ENCODE measurements at regions not wholly inside any gene's neighbourhood (a gene's known extent, or its start where the extent isn't known, plus 50 kb on each side); places are given as distances from the start of the nearest gene placed in this dataset.

DNA sequence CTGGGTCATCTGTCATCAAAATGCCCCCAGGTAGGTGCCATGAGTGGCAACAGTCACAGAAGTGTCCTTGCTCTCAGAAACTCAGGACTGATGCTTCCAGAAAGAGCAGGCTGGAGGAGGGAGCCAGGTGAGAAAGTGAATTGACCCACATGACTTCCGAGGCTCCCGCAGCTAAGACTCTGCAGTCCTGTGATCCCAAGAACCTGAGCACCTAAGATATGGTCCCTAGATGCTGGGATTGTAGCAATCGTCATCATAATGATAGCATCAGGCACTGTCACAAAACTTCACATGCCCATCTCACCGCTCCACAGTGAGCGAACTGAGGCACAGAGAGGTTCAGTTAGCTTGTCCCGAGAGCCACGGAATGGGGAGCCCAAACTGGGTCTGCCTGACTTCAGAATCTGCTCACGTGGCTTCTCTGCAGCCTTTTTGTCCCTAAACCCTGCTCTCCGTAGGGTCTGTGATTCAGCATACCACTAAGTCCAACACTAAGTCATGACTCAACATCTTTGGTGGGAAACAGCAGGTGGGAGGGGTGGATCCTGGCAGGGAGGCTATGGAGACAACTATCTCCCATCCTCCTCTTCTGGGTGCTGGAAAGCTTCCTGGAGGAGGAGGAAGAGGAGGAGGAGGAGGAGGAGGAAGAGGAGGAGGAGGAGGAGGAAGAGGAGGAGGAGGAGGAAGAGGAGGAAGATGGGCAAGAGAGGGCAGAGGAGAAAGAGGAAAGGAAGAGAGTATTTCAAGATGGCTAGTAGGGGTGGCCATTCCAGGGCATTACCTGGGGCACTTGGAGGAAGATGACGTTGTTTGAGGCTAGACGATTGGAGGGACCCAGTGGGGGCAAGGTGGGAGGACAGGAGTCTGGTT, 55.5 kb upstream of the DLX4 start:
- H3K18ac ChIP-seq (ENCODE audit: extremely low read depth, low read length): peak overlapping the region; percentile 27; the same call in 1 of the 2 replicates
- TF ChIP-seq GTF2F1 (IDR thresholded peaks at IDR 0.05; ENCODE audit: borderline replicate concordance, low read depth, low read length) (no peak), BACH1 (IDR thresholded peaks at IDR 0.05; ENCODE audit: low read length) (peak; percentile 70; the same call in 1 of the 2 replicates), MAFK (IDR thresholded peaks at IDR 0.05; ENCODE audit: low read depth, low read length) (0 out of 2 replicates have a peak, but pooled peaks have one; percentile 3)
- H3K27me3 ChIP-seq (replicated peaks in 1 of 4; ENCODE audit: control insufficient read depth in 3 of 4, extremely low read depth in 1 of 4, insufficient read depth in 3 of 4, low read length in 3 of 4): peaks cover 12 to 59% (median 53%) of the 10 kb centered on the region in 4 experiments
- peak overlapping the region; percentile 82; the same call in 1 of the 2 replicates for H2AK5ac ChIP-seq (ENCODE audit: low read depth, low read length)
- ChIA-PET CTCF (ENCODE audit: partially characterized antibody) (interaction anchor here (1.1 to 10.0 kb wide), 9 partner anchors 8 to 83 kb away, joined by 3 to 156 read pairs (median 10); partner anchors contain the start of gene DLX3), POLR2A (ENCODE audit: partially characterized antibody) (no interaction called here)
- peak overlapping the region; percentile 85; the same call in 1 of the 2 replicates for H2BK15ac ChIP-seq (ENCODE audit: low read length)
- no peaks in the 10 kb centered on the region for H3K79me2 ChIP-seq (ENCODE audit: control insufficient read depth in 1 of 2, insufficient read depth in 2 of 2, low read length in 2 of 2)
- H3K14ac ChIP-seq (ENCODE audit: insufficient read length): no peak overlapping the region
- H3K9me3 ChIP-seq (ENCODE audit: insufficient read depth in 2 of 2, low read depth in 1 of 2, low read length in 1 of 2): no peaks in the 10 kb centered on the region
- peaks cover 2% of the 10 kb centered on the region; the same call in 1 of the 2 replicates for H3K23me2 ChIP-seq (ENCODE audit: low read depth, low read length)
- no peak overlapping the region for H3K27ac ChIP-seq (ENCODE audit: low read depth, low read length)
- no peak overlapping the region for H2BK120ac ChIP-seq (replicated peaks; ENCODE audit: low read depth, low read length)
- no peak for DNase-seq (ENCODE audit: low read depth in 1 of 2, low spot score in 2 of 2)
- no peak overlapping the region for H2AFZ ChIP-seq (ENCODE audit: low read length)
- no peak overlapping the region for H2BK5ac ChIP-seq (ENCODE audit: low read depth, low read length)
- H4K5ac ChIP-seq (ENCODE audit: insufficient read length, low read depth, low read length): no peak overlapping the region
- peak overlapping the region; percentile 29; the same call in 1 of the 2 replicates for H2BK20ac ChIP-seq (ENCODE audit: low read length)
- no peak overlapping the region; a peak in 1 of 7 replicates for H3K9ac ChIP-seq (replicated peaks in 1 of 4; ENCODE audit: extremely low read depth in 1 of 4, low read depth in 3 of 4, low read length in 3 of 4)
- H3K4me1 ChIP-seq (replicated peaks in 1 of 4; ENCODE audit: control insufficient read depth in 3 of 4, insufficient read depth in 4 of 4, low read length in 3 of 4): peaks cover 3 to 20% (median 15%) of the 10 kb centered on the region in 4 experiments
- no peak overlapping the region for H3K56ac ChIP-seq (replicated peaks; ENCODE audit: insufficient read length, low read depth, low read length)
- no peaks in the 10 kb centered on the region for H3K36me3 ChIP-seq (ENCODE audit: control insufficient read depth in 2 of 4, insufficient read depth in 4 of 4, low read length in 3 of 4)
- FAIRE-seq: no peak
- no peak overlapping the region for H3K4me3 ChIP-seq (ENCODE audit: extremely low read depth in 1 of 4, insufficient read depth in 2 of 4, low read depth in 3 of 4, low read length in 4 of 4)
- no peak overlapping the region for H4K91ac ChIP-seq (replicated peaks; ENCODE audit: insufficient read length, low read length)
- no peak overlapping the region for H3K4ac ChIP-seq (replicated peaks; ENCODE audit: insufficient read length, low read depth, low read length)
- H3K79me1 ChIP-seq (ENCODE audit: low read depth, low read length): no peaks in the 10 kb centered on the region
- WGBS, 2 experiments (ENCODE audit: extremely low coverage in 1 of 2, insufficient coverage in 1 of 2, insufficient read length in 1 of 2, insufficient replicate concordance in 2 of 2, low coverage in 1 of 2, low lambda C conversion rate in 2 of 2, missing lambda C conversion rate in 1 of 2): 81% methylated on average over 10 of the region's 11 CpGs; no CpG with 5 or more reads in 1 of the 2 experiments
- no peak overlapping the region for H3K23ac ChIP-seq (ENCODE audit: insufficient read length)
- peaks cover 0 to 4% of the 10 kb centered on the region in 2 experiments for H4K20me1 ChIP-seq (replicated peaks in 1 of 2; ENCODE audit: control insufficient read depth in 1 of 2, insufficient read depth in 2 of 2, low read length in 2 of 2)
- no peak overlapping the region for H4K8ac ChIP-seq (ENCODE audit: extremely low read depth, insufficient read depth, low read length)
- no peak overlapping the region for H3K4me2 ChIP-seq (ENCODE audit: insufficient read depth in 1 of 2, low read depth in 2 of 2, low read length in 2 of 2)
- 0 out of 2 replicates have a peak overlapping the region, but pooled peaks have one; percentile 82 for H2BK12ac ChIP-seq (ENCODE audit: low read depth, low read length)
